ENCODE measurements at regions not wholly inside any gene's neighbourhood (a gene's known extent, or its start where the extent isn't known, plus 50 kb on each side); places are given as distances from the start of the nearest gene placed in this dataset.

- no peak for TF ChIP-seq CTCF (conservative IDR thresholded peaks at IDR 0.05; ENCODE audit: low read length)
- no peak overlapping the region for H3K4me3 ChIP-seq (ENCODE audit: low read length)
- no peak for DNase-seq (ENCODE audit: low read depth)
Observed at GRCh38 chr21:26412885-26413284, 160.2 kb downstream of the CYYR1 start.

GRCh38 chr21:26409735-26410134, 163.4 kb downstream of the CYYR1 start:
- DNase-seq (ENCODE audit: low read depth): peak; percentile 60
- H3K4me3 ChIP-seq (ENCODE audit: low read length): peak overlapping the region; percentile 13
- TF ChIP-seq CTCF (conservative IDR thresholded peaks at IDR 0.05; ENCODE audit: low read length): no peak

- no peak for TF ChIP-seq CTCF (conservative IDR thresholded peaks at IDR 0.05; ENCODE audit: low read length)
- DNase-seq (ENCODE audit: low read depth): no peak
- no peak overlapping the region for H3K4me3 ChIP-seq (ENCODE audit: low read length)
Observed at GRCh38 chr21:26408511-26408910, 164.6 kb downstream of the CYYR1 start.

- TF ChIP-seq CTCF (conservative IDR thresholded peaks at IDR 0.05; ENCODE audit: low read length): no peak
- H3K4me3 ChIP-seq (ENCODE audit: low read length): peak overlapping the region; percentile 49
- no peak for DNase-seq (ENCODE audit: low read depth)
Observed at GRCh38 chr21:26406526-26406925, 166.6 kb downstream of the CYYR1 start.

- DNase-seq (ENCODE audit: low read depth): peak; percentile 84
- peak overlapping the region; percentile 49 for H3K4me3 ChIP-seq (ENCODE audit: low read length)
- no peak for TF ChIP-seq CTCF (conservative IDR thresholded peaks at IDR 0.05; ENCODE audit: low read length)
Observed at GRCh38 chr21:26405735-26406361, 167.2 kb downstream of the CYYR1 start.

- no peak overlapping the region for H3K4me3 ChIP-seq (ENCODE audit: low read length)
- no peak; the same call in 1 of the 2 replicates for TF ChIP-seq CTCF (conservative IDR thresholded peaks at IDR 0.05; ENCODE audit: low read length)
- peak; percentile 52 for DNase-seq (ENCODE audit: low read depth)
Observed at GRCh38 chr21:26405071-26405470, 168.0 kb downstream of the CYYR1 start.

GRCh38 chr21:26404288-26404687, 168.8 kb downstream of the CYYR1 start:
- H3K4me3 ChIP-seq (ENCODE audit: low read length): no peak overlapping the region
- no peak for TF ChIP-seq CTCF (conservative IDR thresholded peaks at IDR 0.05; ENCODE audit: low read length)
- no peak for DNase-seq (ENCODE audit: low read depth)

Data from AG10803 (cell line).